DND-41 (cell line): ENCODE measurements at regions not wholly inside any gene's neighbourhood (a gene's known extent, or its start where the extent isn't known, plus 50 kb on each side); places are given as distances from the start of the nearest gene placed in this dataset.

Experiments
- CTCF ChIP-seq: IDR thresholded peaks from 2 replicates; pipeline ENCODE4 v1.5.1; 2012; ENCODE audit warnings: borderline replicate concordance, low read length, moderate library complexity, mild to moderate bottlenecking; ENCODE audit not compliant: poor library complexity, severe bottlenecking; ENCODE audit errors: extremely low read depth
- EZH2 ChIP-seq: IDR thresholded peaks from 3 replicates; pipeline ENCODE4 v1.6.1; 2012; ENCODE audit warnings: borderline replicate concordance, low read depth, mild to moderate bottlenecking, moderate library complexity, low read length, inconsistent platforms; ENCODE audit not compliant: severe bottlenecking

GRCh38 chr7:22005151-22005550, 59.5 kb upstream of the CDCA7L start:
- TF ChIP-seq CTCF (no peak), EZH2 (no peak)
